Heart left ventricle (tissue), 16 donors: ENCODE measurements at regions not wholly inside any gene's neighbourhood (a gene's known extent, or its start where the extent isn't known, plus 50 kb on each side); places are given as distances from the start of the nearest gene placed in this dataset.
"Not testable (repeated sequence)": the region's sequence is repeated elsewhere in the genome, so short reads cannot be mapped to it uniquely, and the experiment has no call there.

Experiments used
- ATAC-seq, 4 donors: fragments of 200-7000 bp; cut with Tn5 transposase; one replicate each; pipeline ENCODE4 v1.9.1; 2020 to 2022; ENCODE audit warnings: moderate library complexity in 4 of 4, mild to moderate bottlenecking in 3 of 4, moderate number of reproducible peaks in 1 of 4
- DNase-seq, 5 donors: peaks; one replicate each; pipeline ENCODE4 v3.0.0-alpha.2; 2020
- H3K27ac ChIP-seq, 12 donors: fragments of 200-600 bp; sonication (generic) in 4 of 12; one replicate each; pipeline versions ENCODE4 v1.5.0 to v1.8.0; 2016 to 2022; ENCODE audit warnings: mild to moderate bottlenecking in 2 of 12
- H3K27me3 ChIP-seq, 9 donors: fragments of 200-600 bp; sonication (generic) in 2 of 9; one replicate each; pipeline versions ENCODE4 v1.5.1 to v1.8.0; 2016 to 2022; ENCODE audit warnings: mild to moderate bottlenecking in 3 of 9
- H3K36me3 ChIP-seq, 9 donors: fragments of 200-600 bp; sonication (generic) in 2 of 9; one replicate each; pipeline versions ENCODE4 v1.5.0 to v1.8.0; 2018 to 2022; ENCODE audit warnings: mild to moderate bottlenecking in 2 of 9
- H3K4me1 ChIP-seq, 12 donors: fragments of 200-600 bp; sonication (generic) in 4 of 12; one replicate each; pipeline versions ENCODE4 v1.5.0 to v1.8.0; 2016 to 2022; ENCODE audit warnings: mild to moderate bottlenecking in 3 of 12
- H3K4me3 ChIP-seq, 12 donors: fragments of 200-600 bp; sonication (generic) in 4 of 12; one replicate each; pipeline versions ENCODE4 v1.5.0 to v1.8.0; 2017 to 2022; ENCODE audit warnings: mild to moderate bottlenecking in 9 of 12, moderate library complexity in 4 of 12
- H3K9me3 ChIP-seq, 12 donors: fragments of 200-600 bp; sonication (generic) in 4 of 12; one replicate each; pipeline versions ENCODE4 v1.5.0 to v1.8.0; 2016 to 2022; ENCODE audit warnings: mild to moderate bottlenecking in 1 of 12
- CTCF ChIP-seq, 12 donors: fragments of 200-600 bp; sonication (generic) in 4 of 12; IDR thresholded peaks; one replicate each; pipeline versions ENCODE4 v1.5.0 to v1.8.0; 2018 to 2022; ENCODE audit warnings: antibody characterized with exemption in 12 of 12, mild to moderate bottlenecking in 5 of 12
- POLR2A ChIP-seq, 2 donors: fragments of 450-650 bp; IDR thresholded peaks; one replicate each; pipeline ENCODE4 v1.6.1; 2017; ENCODE audit warnings: antibody characterized with exemption in 2 of 2, mild to moderate bottlenecking in 2 of 2, moderate library complexity in 2 of 2
- WGBS, 4 donors: extraction: QIAGEN DNeasy Blood & Tissue Kit in 2 of 4; methylation state at CpG; one replicate each; pipeline versions ENCODE4 v1.1.5 to v1.1.7; 2013 to 2018; 5-methylcytosine and 5-hydroxymethylcytosine counted together
- intact Hi-C, 10 donors: fragments of 100-400 bp; cut with DNase I; formaldehyde crosslinking; loops; one replicate each; pipeline versions ENCODE4 v1.11.1 to v1.14.2; 2022
- donor health status: ischemic (EF 13 %, LVEDD 7.1; RV severe dilation, severe dysfunction).
- donor health status: healthy with polysubstance abuse.
- donor health status: DM: no; HTN: yes; CAD: no.
- donor health status: DM: no; HTN: no; CAD: no.
- donor health status: ischemic (EF 25% LVEDD 6.9; RV normal size, moderate dysfunction).
- donor health status: ischemic (EF 25% LVEDD 5.7; RV mildly dilated, moderate dysfunction).
- donor health status: healthy.
- donor health status: DM: yes; HTN: yes; CAD: no.
- donor health status: ischemic (EF 35%, LVEDD 5.7; RV mildly dilated, moderate dysfunction).
- donor health status: nonischemic (EF 11% LVEDD 7.7; RV severe dilation, severe dysfunction).
- donor health status: DM: yes; HTN: yes; CAD: no.
- donor health status: PGD.
- donor health status: ischemic (EF 29% LVEDD 5.4; RV normal size, mild dysfunction).
- donor health status: nonischemic (EF 23%, LVEDD 6.1; RV moderate dilation, normal function).

- WGBS, 4 donors = 52 to 56% (median 55%) methylated on average over 3 of the region's 3 CpGs
- H3K27ac ChIP-seq = no peak overlapping the region
- TF ChIP-seq CTCF (IDR thresholded peaks at IDR 0.05) = no peak
- no peak for TF ChIP-seq POLR2A (IDR thresholded peaks at IDR 0.05)
- H3K4me3 ChIP-seq = no peak overlapping the region
- H3K9me3 ChIP-seq = peaks cover 0 to 7% (median 0%) of the 10 kb centered on the region in 12 donors
- no peaks in the 10 kb centered on the region for H3K36me3 ChIP-seq
- intact Hi-C loops = no loop called here
- ATAC-seq (no peak), DNase-seq (no peak)
- H3K27me3 ChIP-seq = no peaks in the 10 kb centered on the region
- no peaks in the 10 kb centered on the region for H3K4me1 ChIP-seq
These were observed 559.2 kb downstream of the TUSC1 start for GRCh38 chr9:25119041-25119440.

- ATAC-seq = no peak
- no peak overlapping the region for H3K4me3 ChIP-seq
- intact Hi-C loops = no loop called here
- no peak for TF ChIP-seq CTCF (IDR thresholded peaks at IDR 0.05)
- DNase-seq = no peak
- no peaks in the 10 kb centered on the region for H3K36me3 ChIP-seq
- no peaks in the 10 kb centered on the region for H3K4me1 ChIP-seq
- H3K27ac ChIP-seq = no peak overlapping the region
- no peaks in the 10 kb centered on the region for H3K27me3 ChIP-seq
- H3K9me3 ChIP-seq = peaks cover 0 to 6% (median 0%) of the 10 kb centered on the region in 12 donors
These were observed 560.5 kb downstream of the TUSC1 start for GRCh38 chr9:25117791-25118190.

- peak in 1 of 5 donors; percentile 44 for DNase-seq
- H3K9me3 ChIP-seq = peaks cover 0 to 22% (median 0%) of the 10 kb centered on the region in 12 donors
- intact Hi-C loops, H3K4me3 ChIP-seq, H3K36me3 ChIP-seq, H3K4me1 ChIP-seq, H3K27ac ChIP-seq, H3K27me3 ChIP-seq, ATAC-seq: not testable (repeated sequence)
- 90 to 95% (median 92%) methylated on average over 8 of the region's 8 CpGs for WGBS, 4 donors
These were observed 556.5 kb upstream of the IZUMO3 start for GRCh38 chr9:25102204-25102603.

- TF ChIP-seq POLR2A (IDR thresholded peaks at IDR 0.05) = no peak
- TF ChIP-seq CTCF (IDR thresholded peaks at IDR 0.05) = no peak
- intact Hi-C loops = no loop called here
These were observed 548.8 kb upstream of the IZUMO3 start for GRCh38 chr9:25094518-25094917.

GRCh38 chr9:25078202-25078601 is 532.5 kb upstream of the IZUMO3 start:
- no peaks in the 10 kb centered on the region for H3K27me3 ChIP-seq
- H3K4me1 ChIP-seq = no peaks in the 10 kb centered on the region
- H3K9me3 ChIP-seq = peaks cover 0 to 7% (median 0%) of the 10 kb centered on the region in 12 donors
- H3K36me3 ChIP-seq = no peaks in the 10 kb centered on the region
- H3K4me3 ChIP-seq = no peak overlapping the region
- no peak for ATAC-seq
- TF ChIP-seq CTCF (IDR thresholded peaks at IDR 0.05) (no peak), POLR2A (IDR thresholded peaks at IDR 0.05) (no peak)
- WGBS, 4 donors = 63 to 80% (median 69%) methylated on average over 3 of the region's 3 CpGs
- intact Hi-C loops = no loop called here
- DNase-seq = no peak
- H3K27ac ChIP-seq = no peak overlapping the region

More at GRCh38 chr9:25094518-25094917, 548.8 kb upstream of the IZUMO3 start:
- ATAC-seq = no peak
- Histone ChIP-seq H3K36me3 (no peaks in the 10 kb centered on the region), H3K9me3 (no peaks in the 10 kb centered on the region), H3K4me1 (no peaks in the 10 kb centered on the region), H3K27me3 (no peaks in the 10 kb centered on the region), H3K4me3 (no peak overlapping the region), H3K27ac (no peak overlapping the region)
- DNase-seq = no peak
- 75 to 82% (median 78%) methylated on average over 3 of the region's 3 CpGs for WGBS, 4 donors
